ENCODE measurements at regions not wholly inside any gene's neighbourhood (a gene's known extent, or its start where the extent isn't known, plus 50 kb on each side); places are given as distances from the start of the nearest gene placed in this dataset.

DNA sequence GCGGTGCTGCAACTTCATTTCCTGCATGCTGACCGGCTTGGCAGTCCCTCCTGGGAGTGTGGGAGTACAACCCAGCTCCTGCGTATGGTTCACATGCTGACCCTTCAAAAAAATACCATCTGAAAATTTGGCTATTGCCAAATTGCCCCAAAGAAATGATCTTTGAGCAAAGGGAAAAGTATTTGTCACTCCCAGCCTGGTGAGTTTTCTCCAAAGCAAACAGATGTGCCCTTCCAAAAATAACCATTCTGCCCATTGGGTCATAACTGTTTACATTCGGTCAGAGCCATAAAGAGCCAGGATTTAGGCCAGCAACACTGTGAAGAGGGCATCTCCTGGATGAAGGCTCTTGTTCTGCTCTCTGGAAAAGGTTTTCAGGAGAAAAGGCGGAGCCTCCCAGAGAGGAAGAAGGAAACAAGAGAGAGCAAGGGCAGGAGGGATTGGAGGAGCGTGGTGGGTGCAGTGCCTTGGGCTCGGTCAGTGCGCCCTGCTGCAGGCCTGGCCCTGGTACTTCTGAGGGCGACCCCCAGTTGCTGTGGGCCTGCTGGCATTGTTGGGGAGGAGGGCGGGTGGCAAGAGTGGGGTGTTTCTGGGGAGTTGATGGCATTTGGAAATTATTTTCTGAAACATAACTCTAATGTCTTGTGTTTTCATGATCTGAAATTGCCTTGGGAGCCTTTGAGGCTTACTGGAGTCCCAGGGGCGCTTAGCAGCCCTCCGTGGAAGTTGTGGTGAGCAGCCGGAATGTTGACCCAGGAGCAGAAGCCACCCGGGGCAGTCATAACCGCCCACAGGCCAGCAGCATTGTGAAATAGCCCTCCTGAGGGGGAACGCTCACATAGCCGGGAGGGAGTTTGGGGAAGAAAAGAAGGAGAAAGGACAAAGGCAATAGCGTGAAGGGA lies 248.4 kb downstream of the MYLK4 start:
- no peak for DNase-seq

DNA sequence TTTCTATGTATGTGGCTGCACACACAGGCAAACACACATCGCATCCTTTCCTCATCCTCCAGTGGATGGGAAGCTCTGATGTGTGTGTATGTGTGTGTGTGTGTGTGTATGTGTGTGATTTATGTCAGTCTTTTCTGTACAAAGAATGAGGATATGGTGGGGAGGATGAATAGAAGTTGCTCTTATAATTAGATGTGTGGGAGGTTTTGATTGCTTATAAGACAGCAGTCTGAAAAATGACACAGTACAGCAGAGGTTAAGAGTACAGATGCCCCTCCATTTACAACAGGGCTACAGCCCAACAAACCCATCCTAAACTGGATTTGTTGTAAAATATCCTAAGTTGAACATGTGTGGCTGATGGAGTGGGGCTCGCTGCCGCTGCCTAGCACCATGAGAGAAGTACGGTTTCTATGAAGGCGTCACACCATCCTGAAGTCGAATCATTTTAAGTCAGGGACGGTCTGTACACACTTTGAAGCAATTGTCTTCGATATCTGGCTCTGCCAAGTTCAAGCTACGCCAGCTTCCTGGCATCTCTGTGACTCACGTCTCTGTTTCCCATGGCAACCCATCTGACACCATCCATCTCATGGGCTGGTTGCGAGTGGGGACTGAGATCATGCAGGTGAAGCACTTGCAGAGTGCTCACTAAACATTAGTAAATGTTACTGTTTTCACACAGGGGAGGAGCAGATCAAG lies 252.6 kb downstream of the MYLK4 start:
- no peak for DNase-seq

DNA sequence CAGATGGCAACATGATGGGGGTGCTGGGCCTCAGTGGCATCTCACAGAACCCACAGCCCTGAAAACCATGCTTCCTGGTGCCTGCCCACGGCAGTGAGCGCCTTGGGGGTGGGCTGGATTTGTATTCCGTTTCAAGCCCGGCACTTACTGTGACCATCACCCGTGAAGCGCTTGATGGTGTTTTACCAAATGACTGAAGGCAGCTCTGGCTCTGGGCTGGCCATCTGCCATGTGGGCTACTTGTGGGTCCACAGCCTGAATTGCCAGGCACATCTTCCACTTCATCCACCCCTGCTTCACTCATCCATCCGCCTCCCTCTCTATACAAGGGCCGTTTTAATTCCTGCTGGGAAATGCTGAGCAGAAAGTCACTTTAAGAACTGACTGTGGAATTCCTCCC lies 250.9 kb upstream of the GMDS start:
- DNase-seq: no peak

- no peak for DNase-seq
These were observed 247.5 kb upstream of the GMDS start for GRCh38 chr6:2492686-2493523.

GRCh38 chr6:2491137-2491536 lies 245.7 kb upstream of the GMDS start:
- no peak for DNase-seq

GRCh38 chr6:2488578-2488977 lies 243.2 kb upstream of the GMDS start:
- DNase-seq: no peak

DNA sequence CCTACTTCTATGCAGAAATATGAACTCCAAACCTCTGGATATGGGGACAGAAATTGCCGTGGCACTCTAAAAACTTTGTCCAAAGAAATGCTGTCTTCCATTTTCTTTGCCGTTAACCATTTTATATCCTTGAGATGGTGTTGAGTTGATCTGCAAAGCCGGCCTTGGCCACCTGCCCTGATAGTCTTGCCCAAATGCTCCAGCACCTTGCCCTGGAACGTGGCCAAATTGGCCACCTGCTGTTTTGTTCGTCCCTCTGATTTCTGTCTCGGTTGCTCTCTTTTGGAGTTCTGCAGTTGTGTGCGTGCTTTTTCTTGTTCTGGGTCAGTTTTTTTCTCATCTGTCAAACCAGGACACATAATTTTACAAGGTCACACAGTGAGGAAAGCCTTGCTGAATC lies 239.7 kb upstream of the GMDS start:
- no peak for DNase-seq

DNA sequence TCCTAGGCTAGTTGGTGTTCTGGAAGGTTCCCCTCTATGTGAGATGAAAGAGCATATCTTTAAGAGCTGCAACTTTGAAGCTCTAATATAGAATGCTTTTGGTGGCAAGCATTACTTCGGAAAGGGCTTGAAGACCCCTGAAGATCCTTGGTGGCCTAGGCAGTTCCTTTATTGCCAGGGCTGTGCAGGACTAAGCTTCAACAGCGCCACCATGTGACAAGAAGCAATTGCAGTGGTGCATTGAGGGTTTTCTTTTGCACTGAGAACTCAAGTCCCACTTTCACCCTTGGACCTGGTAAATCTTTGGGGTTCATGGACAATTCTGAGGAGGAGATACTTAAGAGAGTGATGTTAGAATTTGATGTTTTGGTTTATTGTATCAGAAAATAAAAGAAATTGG lies 237.4 kb upstream of the GMDS start:
- no peak for DNase-seq

GRCh38 chr6:2481307-2481706 lies 235.9 kb upstream of the GMDS start:
- no peak for DNase-seq

DNA sequence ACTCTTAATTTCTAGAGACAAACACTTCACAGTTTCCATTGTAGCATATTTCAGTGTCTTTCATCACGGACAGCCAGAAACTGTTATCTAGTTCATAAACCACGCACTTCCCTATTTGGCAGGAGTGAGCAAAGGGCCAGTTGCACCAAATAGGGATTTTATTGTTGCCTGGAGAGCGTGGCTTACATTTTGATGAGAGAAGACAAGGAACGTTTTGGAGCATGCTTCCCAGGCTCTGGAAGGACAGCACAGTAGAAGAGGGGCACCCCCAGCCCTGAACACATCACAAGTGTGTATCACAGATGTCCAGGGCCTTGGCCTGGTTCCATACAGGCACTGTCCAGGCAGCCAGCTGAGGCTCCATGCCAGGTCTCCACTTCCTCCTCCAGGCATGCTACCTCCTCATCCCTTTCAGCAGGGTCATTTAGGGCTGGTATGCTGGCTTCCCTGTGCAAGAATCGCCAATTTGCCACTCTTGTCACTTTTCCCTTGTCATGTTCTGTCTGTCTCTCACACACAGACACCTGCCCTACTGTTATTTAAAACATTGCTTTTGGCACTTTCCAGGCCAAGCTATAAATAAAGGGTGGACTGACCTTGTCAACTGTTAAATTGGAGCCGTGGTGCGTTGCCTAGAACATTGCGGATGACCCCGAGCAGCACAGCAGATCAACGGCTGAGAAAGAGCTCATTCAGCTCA lies 235.0 kb upstream of the GMDS start:
- DNase-seq: no peak

- no peak for DNase-seq
These were observed 232.8 kb upstream of the GMDS start for GRCh38 chr6:2478200-2478599.

DNA sequence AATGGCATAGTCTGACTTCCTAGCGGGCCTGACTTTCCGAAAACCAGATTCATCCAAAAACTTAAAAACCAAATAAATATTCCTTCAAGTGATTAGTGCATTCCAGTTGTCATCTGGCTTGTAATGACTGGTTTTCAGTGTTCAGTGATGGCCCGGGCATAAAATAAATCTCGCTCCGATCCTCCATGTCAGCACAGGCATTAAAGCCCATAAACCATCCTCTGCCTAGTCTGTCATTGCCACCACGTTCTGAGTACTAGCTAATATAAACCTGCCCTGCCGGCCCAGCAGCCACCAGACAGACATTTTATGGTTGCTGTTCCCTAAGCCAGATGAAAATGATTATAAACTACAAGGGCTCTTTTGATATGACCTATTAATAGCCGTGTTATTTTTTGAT lies 232.3 kb upstream of the GMDS start:
- no peak for DNase-seq

GRCh38 chr6:2477250-2477649 lies 231.8 kb upstream of the GMDS start:
- no peak for DNase-seq

- DNase-seq: peak; percentile 87
These were observed 231.0 kb upstream of the GMDS start for GRCh38 chr6:2476376-2476775.

DNA sequence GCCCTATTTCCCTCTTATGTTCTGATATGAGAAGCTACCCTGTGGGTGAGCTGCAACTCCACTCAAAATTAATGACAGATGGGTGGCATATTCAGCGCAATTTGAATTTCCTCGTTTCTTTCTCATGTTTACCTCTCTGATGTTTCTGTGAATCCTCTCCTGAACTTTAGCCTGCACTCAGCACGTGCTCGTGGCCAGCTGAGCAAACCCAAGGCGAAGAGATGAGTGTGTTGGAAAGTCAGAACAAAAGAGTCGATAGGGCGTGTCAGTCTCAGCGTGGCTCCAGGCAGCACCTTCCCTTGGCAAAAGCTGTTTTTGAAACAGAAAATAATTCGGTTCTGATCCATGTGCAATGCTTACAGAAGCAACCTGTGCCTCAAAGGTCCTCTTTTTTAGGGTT lies 226.1 kb upstream of the GMDS start:
- peak; percentile 45 for DNase-seq

GRCh38 chr6:2469428-2469827 lies 224.0 kb upstream of the GMDS start:
- DNase-seq: no peak

GRCh38 chr6:2468601-2468955 lies 223.2 kb upstream of the GMDS start:
- no peak for DNase-seq

DNA sequence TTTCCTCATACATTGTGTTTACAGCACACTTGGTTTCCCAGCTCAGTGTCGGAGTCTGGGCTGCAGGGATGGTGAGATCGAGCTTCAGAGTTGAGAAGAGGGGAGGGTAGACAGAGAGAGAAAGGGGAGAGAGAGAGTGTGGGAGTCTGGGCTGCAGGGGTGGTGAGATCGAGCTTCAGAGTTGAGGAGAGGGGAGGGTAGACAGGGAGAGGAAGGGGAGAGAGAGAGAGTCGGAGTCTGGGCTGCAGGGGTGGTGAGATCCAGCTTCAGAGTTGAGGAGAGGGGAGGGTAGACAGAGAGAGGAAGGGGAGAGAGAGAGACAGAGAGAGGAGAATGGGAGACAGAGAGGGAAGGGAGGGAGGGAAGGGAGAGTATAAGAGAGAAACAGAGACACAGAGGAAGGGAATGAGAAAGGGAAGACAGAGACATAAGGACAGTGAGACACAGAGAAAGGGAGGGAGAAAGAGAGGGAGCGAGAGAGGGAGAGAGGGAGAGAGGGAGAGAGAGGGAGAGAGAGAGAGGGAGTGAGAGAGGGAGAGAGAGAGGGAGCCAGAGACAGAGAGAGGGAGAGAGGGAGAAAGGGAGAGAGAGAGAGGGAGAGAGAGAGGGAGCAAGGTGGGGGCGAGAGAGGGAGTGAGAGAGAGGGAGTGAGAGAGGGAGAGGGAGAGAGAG lies 222.7 kb upstream of the GMDS start:
- no peak for DNase-seq

DNA sequence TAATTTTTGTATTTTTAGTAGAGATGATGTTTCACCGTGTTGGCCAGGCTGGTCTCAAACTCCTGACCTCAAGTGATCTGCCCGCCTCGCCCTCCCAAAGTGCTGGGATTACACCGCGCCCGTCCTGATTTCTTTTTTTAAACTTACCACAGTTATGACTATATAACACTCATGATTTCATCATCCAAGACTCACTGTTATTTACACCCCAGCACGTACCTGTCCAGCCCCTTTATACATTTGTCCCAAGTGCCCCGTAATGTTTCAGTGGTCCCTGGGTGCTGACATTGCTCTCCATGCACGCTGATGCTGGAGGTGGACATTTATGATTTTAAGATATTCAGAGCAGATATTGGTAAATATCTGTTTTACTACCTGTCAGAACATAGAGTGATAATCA lies 219.9 kb upstream of the GMDS start:
- no peak for DNase-seq

DNA sequence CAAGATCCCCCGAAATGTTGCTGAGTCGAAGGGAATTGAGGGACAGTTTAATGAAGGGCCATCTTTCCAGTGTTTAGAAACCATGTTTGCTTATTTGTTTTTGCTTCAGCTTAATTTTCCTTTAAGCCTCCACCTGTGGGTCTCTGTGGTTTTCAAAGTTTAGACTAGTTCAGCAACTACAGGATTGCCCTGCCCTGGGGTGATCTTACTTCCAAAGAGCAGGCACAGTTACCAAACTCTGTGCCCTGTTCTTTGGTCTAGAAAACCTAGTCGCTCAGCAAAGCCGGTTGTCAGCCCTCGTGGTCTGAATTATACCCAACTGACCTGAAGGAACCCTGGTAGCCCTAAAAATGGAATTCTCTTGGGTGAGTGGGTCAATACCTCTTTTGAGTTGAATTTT lies 219.2 kb upstream of the GMDS start:
- no peak for DNase-seq

GRCh38 chr6:2462831-2463230 lies 217.4 kb upstream of the GMDS start:
- no peak for DNase-seq

GRCh38 chr6:2460216-2460745 lies 214.9 kb upstream of the GMDS start:
- no peak for DNase-seq

Measured in NCI-H187 treated with DMSO at 0.1 percent for 48 hours (cell line).